ENCODE measurements at regions not wholly inside any gene's neighbourhood (a gene's known extent, or its start where the extent isn't known, plus 50 kb on each side); places are given as distances from the start of the nearest gene placed in this dataset.

- TF ChIP-seq YY1 (IDR thresholded peaks at IDR 0.05; ENCODE audit: insufficient read depth, insufficient read length): no peak
- no peak for TF ChIP-seq ZNF274 (IDR thresholded peaks at IDR 0.05; ENCODE audit: low read depth, low read length)
These were observed 233.1 kb downstream of the TDRD15 start for GRCh38 chr2:21356857-21357255.
